ENCODE measurements at regions not wholly inside any gene's neighbourhood (a gene's known extent, or its start where the extent isn't known, plus 50 kb on each side); places are given as distances from the start of the nearest gene placed in this dataset.

DNA sequence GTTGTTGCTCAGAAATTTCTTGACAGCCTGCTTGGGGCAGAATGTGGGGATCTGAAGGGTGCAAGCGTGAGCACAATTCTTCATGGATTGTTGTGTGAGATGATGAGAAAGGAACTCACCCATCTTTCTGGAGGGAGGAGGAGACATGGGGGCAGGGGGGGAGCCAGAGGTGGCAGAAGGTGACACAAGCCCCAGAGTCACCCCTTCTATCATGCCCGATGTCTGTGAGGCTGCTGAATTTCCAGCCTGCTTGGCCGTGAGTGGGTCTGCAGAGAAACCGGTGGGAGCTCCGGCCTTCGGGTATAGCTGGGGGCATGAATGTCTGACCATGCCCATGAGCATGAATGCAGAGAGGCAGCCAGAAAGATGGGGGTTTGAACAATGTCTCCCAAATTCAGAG lies 870.7 kb downstream of the TBC1D22A start:
- TF ChIP-seq, protein P1, sequence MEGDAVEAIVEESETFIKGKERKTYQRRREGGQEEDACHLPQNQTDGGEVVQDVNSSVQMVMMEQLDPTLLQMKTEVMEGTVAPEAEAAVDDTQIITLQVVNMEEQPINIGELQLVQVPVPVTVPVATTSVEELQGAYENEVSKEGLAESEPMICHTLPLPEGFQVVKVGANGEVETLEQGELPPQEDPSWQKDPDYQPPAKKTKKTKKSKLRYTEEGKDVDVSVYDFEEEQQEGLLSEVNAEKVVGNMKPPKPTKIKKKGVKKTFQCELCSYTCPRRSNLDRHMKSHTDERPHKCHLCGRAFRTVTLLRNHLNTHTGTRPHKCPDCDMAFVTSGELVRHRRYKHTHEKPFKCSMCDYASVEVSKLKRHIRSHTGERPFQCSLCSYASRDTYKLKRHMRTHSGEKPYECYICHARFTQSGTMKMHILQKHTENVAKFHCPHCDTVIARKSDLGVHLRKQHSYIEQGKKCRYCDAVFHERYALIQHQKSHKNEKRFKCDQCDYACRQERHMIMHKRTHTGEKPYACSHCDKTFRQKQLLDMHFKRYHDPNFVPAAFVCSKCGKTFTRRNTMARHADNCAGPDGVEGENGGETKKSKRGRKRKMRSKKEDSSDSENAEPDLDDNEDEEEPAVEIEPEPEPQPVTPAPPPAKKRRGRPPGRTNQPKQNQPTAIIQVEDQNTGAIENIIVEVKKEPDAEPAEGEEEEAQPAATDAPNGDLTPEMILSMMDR (IDR thresholded peaks at IDR 0.05; ENCODE audit: insufficient read depth, low read length, severe bottlenecking), result no peak
- DNase-seq (ENCODE audit: low read depth) (no peak), FAIRE-seq (peak; percentile 18)
- Histone ChIP-seq H3K36me3 (ENCODE audit: control insufficient read depth, insufficient read depth, low read length) (no peaks in the 10 kb centered on the region), H3K4me3 (ENCODE audit: low read depth, low read length) (no peak overlapping the region), H3K27me3 (ENCODE audit: control insufficient read depth, insufficient read depth, low read length) (no peaks in the 10 kb centered on the region)

DNA sequence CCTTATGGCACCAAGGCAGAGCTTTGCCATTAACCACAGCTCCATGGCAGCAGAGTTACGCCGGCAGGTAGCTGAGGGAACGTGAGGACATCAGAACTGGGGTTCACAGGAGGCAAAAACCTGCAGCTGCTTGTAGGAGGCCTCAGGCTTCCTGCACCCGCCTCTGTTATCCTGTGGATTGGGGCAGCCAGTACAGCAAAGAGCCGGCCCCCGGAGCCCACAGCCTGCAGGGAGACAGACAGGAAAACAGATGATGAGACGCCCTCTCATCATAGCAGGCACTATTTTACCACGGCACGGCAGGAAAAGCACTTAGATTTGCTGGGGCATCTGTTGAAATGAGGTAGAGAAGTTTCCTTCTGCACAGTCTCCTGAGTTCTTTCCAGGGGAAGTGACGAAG lies 870.3 kb downstream of the TBC1D22A start:
- TF ChIP-seq, protein P1 (IDR thresholded peaks at IDR 0.05; ENCODE audit: insufficient read depth, low read length, severe bottlenecking), result no peak
- no peak for FAIRE-seq
- Histone ChIP-seq H3K36me3 (ENCODE audit: control insufficient read depth, insufficient read depth, low read length) (no peaks in the 10 kb centered on the region), H3K4me3 (ENCODE audit: low read depth, low read length) (no peak overlapping the region), H3K27me3 (ENCODE audit: control insufficient read depth, insufficient read depth, low read length) (no peaks in the 10 kb centered on the region)
- no peak for DNase-seq (ENCODE audit: low read depth)

DNA sequence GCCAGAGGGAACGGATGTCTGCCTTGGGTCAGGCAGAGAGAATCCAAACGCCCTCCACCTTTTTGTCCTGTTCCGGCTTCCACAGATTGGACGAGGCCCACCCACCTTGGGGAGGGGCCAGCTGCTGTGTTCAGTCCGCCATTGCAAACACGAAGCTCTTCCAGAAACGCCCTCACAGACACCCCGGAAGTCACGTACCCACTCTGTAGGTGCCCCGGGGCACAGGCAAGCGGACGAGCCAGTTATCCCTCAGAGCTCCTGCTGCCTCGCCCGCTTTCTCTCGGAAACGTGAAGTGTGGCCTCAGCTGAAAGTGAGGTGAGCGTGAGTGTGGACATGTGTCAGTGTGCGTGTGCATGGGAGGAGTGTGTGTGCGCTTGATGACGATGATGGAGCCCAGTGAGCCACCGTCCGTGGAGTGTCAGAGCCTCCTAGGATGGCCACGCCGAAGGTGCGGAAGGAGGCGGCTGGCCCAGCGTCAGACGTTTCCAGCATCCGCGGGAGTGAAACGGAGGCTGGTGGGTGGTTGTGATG lies 869.2 kb downstream of the TBC1D22A start:
- H3K36me3 ChIP-seq (ENCODE audit: control insufficient read depth, insufficient read depth, low read length), result no peaks in the 10 kb centered on the region
- H3K4me3 ChIP-seq (ENCODE audit: low read depth, low read length), result no peak overlapping the region
- DNase-seq (ENCODE audit: low read depth) (no peak), FAIRE-seq (peak; percentile 13)
- no peaks in the 10 kb centered on the region for H3K27me3 ChIP-seq (ENCODE audit: control insufficient read depth, insufficient read depth, low read length)
- TF ChIP-seq, protein P1 (IDR thresholded peaks at IDR 0.05; ENCODE audit: insufficient read depth, low read length, severe bottlenecking), result no peak

DNA sequence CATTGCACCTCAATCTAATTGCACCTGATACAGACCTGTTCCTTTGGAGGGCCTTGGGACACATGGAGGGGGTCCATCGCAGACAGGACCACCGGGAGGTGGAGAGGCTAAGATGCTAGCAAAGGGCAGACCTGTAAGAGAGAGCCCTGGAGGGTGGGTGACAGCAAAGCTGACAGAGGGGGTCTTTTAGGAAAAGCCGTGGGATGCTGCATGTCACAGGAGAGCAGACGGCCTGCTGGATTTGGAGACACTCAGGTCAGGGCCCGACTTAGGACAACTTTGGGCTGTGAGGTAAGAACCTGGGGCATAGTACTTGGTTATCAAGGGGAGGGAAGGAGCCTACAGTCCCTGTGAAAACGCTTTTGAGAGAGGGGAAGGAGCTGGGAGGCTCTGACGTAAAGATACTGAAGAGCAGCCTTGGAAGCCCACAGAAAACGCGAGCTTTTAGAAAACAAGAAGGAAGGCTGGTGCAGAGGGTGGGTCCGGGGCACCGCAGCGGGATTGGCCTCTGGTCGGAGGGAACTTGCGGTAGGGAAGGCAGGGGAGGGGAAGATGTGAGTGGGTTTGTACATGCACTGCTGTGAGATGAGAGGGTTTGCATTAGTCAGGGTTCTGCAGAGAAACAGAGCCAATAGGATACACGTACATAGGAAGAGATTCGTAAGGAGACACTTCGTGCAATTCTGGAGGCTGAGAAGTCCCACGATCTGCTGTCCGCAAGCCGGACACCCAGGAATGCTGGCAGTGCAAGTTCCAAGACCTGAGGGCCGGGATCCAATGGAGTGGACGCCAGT lies 868.5 kb downstream of the TBC1D22A start:
- TF ChIP-seq, protein P1 (IDR thresholded peaks at IDR 0.05; ENCODE audit: insufficient read depth, low read length, severe bottlenecking), result no peak
- DNase-seq (ENCODE audit: low read depth) (no peak), FAIRE-seq (peak; percentile 36)
- H3K36me3 ChIP-seq (ENCODE audit: control insufficient read depth, insufficient read depth, low read length), result no peaks in the 10 kb centered on the region
- no peaks in the 10 kb centered on the region for H3K27me3 ChIP-seq (ENCODE audit: control insufficient read depth, insufficient read depth, low read length)
- H3K4me3 ChIP-seq (ENCODE audit: low read depth, low read length), result no peak overlapping the region

DNA sequence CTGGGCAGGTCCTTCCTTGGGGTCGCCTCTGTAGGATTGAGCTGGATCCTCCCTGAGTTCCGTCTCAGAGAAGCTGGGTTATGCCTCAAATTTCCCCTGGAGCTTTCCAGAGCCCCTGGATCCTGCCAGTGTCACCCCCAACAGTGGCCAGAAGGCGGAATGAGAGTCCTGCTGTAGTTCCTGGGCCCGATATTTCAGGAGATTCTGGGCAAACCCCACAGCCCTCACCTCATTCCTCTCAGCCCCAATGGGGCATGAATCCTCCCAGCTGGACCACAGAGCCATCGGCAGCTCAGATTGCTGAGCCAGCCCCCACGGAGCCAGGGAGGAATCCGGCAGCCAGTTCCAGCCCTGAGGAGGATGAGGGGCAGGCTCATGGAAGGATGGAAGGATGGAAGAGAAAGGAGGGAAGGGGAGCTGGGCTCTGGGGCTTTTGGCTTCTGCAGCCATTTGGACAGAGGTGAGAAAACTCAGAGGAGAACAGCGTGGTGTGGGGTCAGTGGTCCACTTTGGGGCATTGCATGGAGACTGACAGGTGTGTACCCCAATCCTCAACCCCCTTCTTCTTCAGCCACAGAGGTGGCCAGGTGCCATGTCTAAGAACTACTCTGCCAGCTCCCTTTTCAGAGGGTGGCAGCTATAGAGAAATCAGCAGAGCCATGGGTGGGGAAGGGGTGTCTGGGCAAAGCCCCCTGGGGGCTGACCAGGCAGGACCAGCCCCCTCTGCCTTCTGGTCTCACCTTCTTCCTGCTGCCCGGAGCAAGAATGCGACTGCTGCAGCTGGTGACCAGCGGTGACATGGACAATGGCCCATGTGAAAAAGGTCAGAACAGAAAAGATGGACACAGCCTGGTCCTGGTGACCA lies 867.6 kb downstream of the TBC1D22A start:
- DNase-seq (ENCODE audit: low read depth), result no peak
- H3K4me3 ChIP-seq (ENCODE audit: low read depth, low read length), result no peak overlapping the region
- no peaks in the 10 kb centered on the region for H3K27me3 ChIP-seq (ENCODE audit: control insufficient read depth, insufficient read depth, low read length)
- no peaks in the 10 kb centered on the region for H3K36me3 ChIP-seq (ENCODE audit: control insufficient read depth, insufficient read depth, low read length)
- no peak for FAIRE-seq
- TF ChIP-seq, protein P1 (IDR thresholded peaks at IDR 0.05; ENCODE audit: insufficient read depth, low read length, severe bottlenecking), result no peak

Measured in bronchial epithelial cell (primary cell).